ENCODE measurements at regions not wholly inside any gene's neighbourhood (a gene's known extent, or its start where the extent isn't known, plus 50 kb on each side); places are given as distances from the start of the nearest gene placed in this dataset.

DNA sequence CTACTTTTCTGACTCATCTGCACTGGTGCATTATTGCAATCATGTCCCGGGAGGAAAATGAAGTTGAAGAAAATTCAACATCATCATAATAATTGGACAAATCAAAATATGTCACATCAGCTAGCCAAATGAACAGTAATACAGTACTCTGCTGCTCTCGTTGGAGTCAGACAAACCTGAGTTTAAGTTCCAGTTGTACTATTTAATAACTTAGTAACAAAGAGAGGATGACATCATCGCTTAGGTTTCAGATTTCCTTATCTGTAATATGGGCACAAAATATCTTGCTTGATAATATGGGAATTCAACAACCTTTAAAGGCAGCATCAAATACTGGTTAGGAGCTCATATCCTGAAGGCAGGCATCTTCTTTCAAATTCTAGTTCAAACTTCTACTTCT lies 1248.9 kb upstream of the ACO1 start:
- TF ChIP-seq, protein P1, sequence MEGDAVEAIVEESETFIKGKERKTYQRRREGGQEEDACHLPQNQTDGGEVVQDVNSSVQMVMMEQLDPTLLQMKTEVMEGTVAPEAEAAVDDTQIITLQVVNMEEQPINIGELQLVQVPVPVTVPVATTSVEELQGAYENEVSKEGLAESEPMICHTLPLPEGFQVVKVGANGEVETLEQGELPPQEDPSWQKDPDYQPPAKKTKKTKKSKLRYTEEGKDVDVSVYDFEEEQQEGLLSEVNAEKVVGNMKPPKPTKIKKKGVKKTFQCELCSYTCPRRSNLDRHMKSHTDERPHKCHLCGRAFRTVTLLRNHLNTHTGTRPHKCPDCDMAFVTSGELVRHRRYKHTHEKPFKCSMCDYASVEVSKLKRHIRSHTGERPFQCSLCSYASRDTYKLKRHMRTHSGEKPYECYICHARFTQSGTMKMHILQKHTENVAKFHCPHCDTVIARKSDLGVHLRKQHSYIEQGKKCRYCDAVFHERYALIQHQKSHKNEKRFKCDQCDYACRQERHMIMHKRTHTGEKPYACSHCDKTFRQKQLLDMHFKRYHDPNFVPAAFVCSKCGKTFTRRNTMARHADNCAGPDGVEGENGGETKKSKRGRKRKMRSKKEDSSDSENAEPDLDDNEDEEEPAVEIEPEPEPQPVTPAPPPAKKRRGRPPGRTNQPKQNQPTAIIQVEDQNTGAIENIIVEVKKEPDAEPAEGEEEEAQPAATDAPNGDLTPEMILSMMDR (IDR thresholded peaks at IDR 0.05; ENCODE audit: insufficient read depth, low read length, poor library complexity, severe bottlenecking) = no peak
- Histone ChIP-seq H3K27me3 (ENCODE audit: control insufficient read depth, insufficient read depth, low read length) (no peaks in the 10 kb centered on the region), H3K4me3 (ENCODE audit: low read depth, low read length) (no peak overlapping the region), H3K36me3 (ENCODE audit: control insufficient read depth, insufficient read depth, low read length) (no peaks in the 10 kb centered on the region)
- no peak for DNase-seq (ENCODE audit: low read depth)

DNA sequence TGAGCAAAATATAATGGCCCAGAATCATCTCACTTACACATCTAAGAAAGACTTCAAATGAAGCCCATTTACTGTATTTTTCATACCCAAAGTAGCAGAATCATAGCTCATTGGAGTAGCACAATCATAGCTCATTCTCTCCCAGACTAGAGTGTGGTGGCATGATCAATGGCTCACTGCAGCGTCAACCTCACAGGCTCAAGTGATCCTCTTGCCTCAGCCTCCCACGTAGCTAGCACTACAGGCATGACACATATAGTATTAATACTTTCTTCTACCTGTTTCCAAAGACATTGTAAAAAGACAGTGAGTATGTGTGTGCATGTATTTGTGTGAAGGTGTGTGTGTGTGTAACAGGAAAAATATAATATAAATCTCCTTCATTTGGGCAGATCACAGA lies 1247.9 kb upstream of the ACO1 start:
- Histone ChIP-seq H3K36me3 (ENCODE audit: control insufficient read depth, insufficient read depth, low read length) (no peaks in the 10 kb centered on the region), H3K27me3 (ENCODE audit: control insufficient read depth, insufficient read depth, low read length) (no peaks in the 10 kb centered on the region), H3K4me3 (ENCODE audit: low read depth, low read length) (no peak overlapping the region)
- no peak for DNase-seq (ENCODE audit: low read depth)
- TF ChIP-seq, protein P1 (IDR thresholded peaks at IDR 0.05; ENCODE audit: insufficient read depth, low read length, poor library complexity, severe bottlenecking) = no peak

DNA sequence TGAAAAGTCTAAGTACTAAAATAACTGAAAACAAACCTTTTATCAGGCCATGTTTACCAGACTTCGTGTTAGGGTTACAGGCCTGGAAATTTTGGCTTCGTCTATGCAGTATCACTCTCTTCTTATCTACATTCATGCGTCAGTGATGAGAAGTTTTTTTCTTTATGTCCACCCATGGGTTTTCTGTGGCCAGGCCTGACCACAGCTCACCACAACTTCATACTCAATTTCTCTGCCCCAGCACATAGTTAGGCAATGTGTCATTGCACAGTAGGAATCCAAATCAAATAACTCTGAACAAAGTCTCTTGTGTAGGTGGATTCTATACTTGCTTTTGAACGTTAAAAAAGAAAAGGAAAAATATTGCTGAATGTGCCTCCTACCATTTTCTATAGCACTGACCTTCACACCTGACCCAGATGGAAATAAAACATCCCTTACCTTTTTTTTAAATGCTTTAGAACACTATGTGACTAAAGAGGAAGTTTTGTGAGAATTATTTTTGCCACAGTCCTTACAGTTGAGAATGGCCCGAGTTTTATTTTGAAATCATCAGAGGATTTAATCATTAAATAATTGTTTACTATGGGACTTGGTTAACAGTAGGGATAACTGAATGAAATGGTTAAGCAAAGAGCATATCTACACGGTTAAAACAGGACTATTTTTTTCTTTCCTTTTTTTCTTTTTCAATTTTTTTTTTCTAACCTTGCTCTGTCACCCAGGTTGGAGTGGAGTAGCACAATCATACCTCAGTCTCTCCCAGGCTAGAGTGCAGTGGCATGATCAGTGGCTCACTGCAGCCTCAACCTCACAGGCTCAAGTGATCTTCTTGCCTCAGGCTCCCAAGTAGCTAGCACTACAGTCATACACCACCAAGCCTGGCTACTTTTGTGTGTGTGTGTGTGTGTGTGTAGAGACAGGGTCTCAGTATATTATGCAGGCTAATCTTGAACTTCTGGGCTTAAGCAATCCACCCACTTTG lies 1247.0 kb upstream of the ACO1 start:
- H3K4me3 ChIP-seq (ENCODE audit: low read depth, low read length) = no peak overlapping the region

DNA sequence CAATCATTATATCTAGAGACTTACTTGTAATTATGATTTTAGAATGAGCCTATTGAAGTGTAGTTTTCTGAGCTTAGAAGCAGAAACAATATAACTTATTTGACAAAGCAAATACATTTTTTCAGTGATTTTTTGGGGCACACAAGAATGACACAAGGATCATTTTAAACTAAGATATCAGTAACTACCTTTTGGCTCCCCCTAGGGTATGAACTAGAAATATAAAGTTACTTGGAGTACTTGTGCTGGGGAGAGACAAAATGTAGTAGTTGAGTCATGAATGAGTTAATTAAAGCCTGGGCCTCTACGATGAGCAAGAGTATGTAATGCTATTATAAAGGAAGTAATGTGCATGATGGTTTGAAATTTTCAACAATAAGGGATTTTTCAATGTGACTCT lies 1244.1 kb upstream of the ACO1 start:
- H3K4me3 ChIP-seq (ENCODE audit: low read depth, low read length) = no peak overlapping the region
- H3K27me3 ChIP-seq (ENCODE audit: control insufficient read depth, insufficient read depth, low read length) = no peaks in the 10 kb centered on the region
- no peaks in the 10 kb centered on the region for H3K36me3 ChIP-seq (ENCODE audit: control insufficient read depth, insufficient read depth, low read length)
- TF ChIP-seq, protein P1 (IDR thresholded peaks at IDR 0.05; ENCODE audit: insufficient read depth, low read length, poor library complexity, severe bottlenecking) = peak; percentile 49
- no peak for DNase-seq (ENCODE audit: low read depth)

More for the DNA sequence above, 1247.0 kb upstream of the ACO1 start:
- H3K27me3 ChIP-seq (ENCODE audit: control insufficient read depth, insufficient read depth, low read length) = no peaks in the 10 kb centered on the region
- no peaks in the 10 kb centered on the region for H3K36me3 ChIP-seq (ENCODE audit: control insufficient read depth, insufficient read depth, low read length)
- peak; percentile 96 for DNase-seq (ENCODE audit: low read depth)
- TF ChIP-seq, protein P1 (IDR thresholded peaks at IDR 0.05; ENCODE audit: insufficient read depth, low read length, poor library complexity, severe bottlenecking) = no peak

DNA sequence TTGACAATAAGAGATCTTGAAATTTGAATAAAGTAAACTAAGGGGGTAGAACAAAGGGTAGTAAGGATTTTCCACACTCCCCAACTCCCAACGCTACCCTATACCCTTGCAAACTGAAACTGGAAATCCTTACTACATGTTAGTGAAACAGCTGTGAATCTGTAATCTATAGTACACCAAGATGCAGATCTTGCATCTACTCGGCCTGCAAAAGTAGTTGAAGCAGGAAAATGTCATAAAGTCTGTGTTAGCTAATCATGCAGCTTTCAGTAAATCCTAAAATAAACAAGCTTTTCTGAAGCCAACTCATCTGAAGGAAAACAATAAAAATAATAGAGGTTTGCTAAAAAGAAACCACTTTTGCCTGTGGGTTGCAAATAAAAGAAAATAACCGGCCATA lies 1242.0 kb upstream of the ACO1 start:
- TF ChIP-seq, protein P1 (IDR thresholded peaks at IDR 0.05; ENCODE audit: insufficient read depth, low read length, poor library complexity, severe bottlenecking) = no peak
- no peak overlapping the region for H3K4me3 ChIP-seq (ENCODE audit: low read depth, low read length)
- H3K36me3 ChIP-seq (ENCODE audit: control insufficient read depth, insufficient read depth, low read length) = no peaks in the 10 kb centered on the region
- no peak for DNase-seq (ENCODE audit: low read depth)
- H3K27me3 ChIP-seq (ENCODE audit: control insufficient read depth, insufficient read depth, low read length) = no peaks in the 10 kb centered on the region

Data from kidney epithelial cell (primary cell).